OCI-LY7 (cell line): ENCODE measurements at regions not wholly inside any gene's neighbourhood (a gene's known extent, or its start where the extent isn't known, plus 50 kb on each side); places are given as distances from the start of the nearest gene placed in this dataset.

ENCODE experiments used
- BruUV-seq: library from RNA; stranded (reverse); fragments of 400-500 nt; replicated peaks from 2 replicates; lab custom pipeline; 2021; lab: Mats Ljungman, UMichigan
- CTCF ChIA-PET: fragments of 300-600 bp; sonication (Branson Sonifier 250); formaldehyde crosslinking; loops from one replicate; lab custom pipeline; 2022; ENCODE audit warnings: antibody characterized with exemption; ENCODE audit not compliant: unreplicated experiment; lab: Charles Lee
- POLR2A ChIA-PET: fragments of 300-600 bp; sonication (Branson Sonifier 250); formaldehyde crosslinking; loops from one replicate; lab custom pipeline; 2022; ENCODE audit warnings: antibody characterized with exemption; lab: Charles Lee
- DNase-seq: peaks from one replicate; pipeline ENCODE4 v3.0.0-alpha.2; 2015; ENCODE audit warnings: low spot score
- H2AFZ ChIP-seq: fragments of 200-600 bp; sonication (generic), shearing (Covaris generic); 2 replicates; pipeline ENCODE4 v1.6.1; 2014; ENCODE audit warnings: mild to moderate bottlenecking, antibody characterized with exemption, low read length, moderate library complexity
- H3K27ac ChIP-seq: fragments of 200-600 bp; sonication (generic); 2 replicates; pipeline ENCODE4 v1.5.1; 2014; ENCODE audit warnings: mixed run types, low read depth, mild to moderate bottlenecking, moderate library complexity, low read length, inconsistent platforms; ENCODE audit not compliant: poor library complexity, severe bottlenecking
- H3K36me3 ChIP-seq: fragments of 200-600 bp; sonication (generic); 2 replicates; pipeline ENCODE4 v1.6.1; 2014; ENCODE audit warnings: mild to moderate bottlenecking, antibody characterized with exemption, low read length, moderate library complexity, mixed read lengths; ENCODE audit not compliant: insufficient read depth
- H3K4me1 ChIP-seq: fragments of 200-600 bp; sonication (generic); 2 replicates; pipeline ENCODE4 v1.5.1; 2014; ENCODE audit warnings: mild to moderate bottlenecking, low read length; ENCODE audit not compliant: insufficient read depth, poor library complexity, severe bottlenecking
- H3K4me2 ChIP-seq: fragments of 200-600 bp; sonication (generic); 2 replicates; pipeline ENCODE4 v1.6.1; 2014; ENCODE audit warnings: mild to moderate bottlenecking, low read length
- H3K4me3 ChIP-seq: fragments of 200-600 bp; sonication (generic); 2 replicates; pipeline ENCODE4 v1.5.1; 2014; ENCODE audit warnings: mild to moderate bottlenecking, low read depth, low read length; ENCODE audit not compliant: poor library complexity, severe bottlenecking
- H3K79me2 ChIP-seq: fragments of 200-600 bp; sonication (generic); 2 replicates; pipeline ENCODE4 v1.6.1; 2016; ENCODE audit warnings: low read depth, mild to moderate bottlenecking, low read length, moderate library complexity, mixed read lengths; ENCODE audit not compliant: insufficient read depth
- H3K9me2 ChIP-seq: fragments of 200-600 bp; sonication (generic); 2 replicates; pipeline ENCODE4 v1.6.1; 2016; ENCODE audit warnings: mild to moderate bottlenecking, low read length, mixed read lengths; ENCODE audit not compliant: insufficient read depth
- H3K9me3 ChIP-seq: fragments of 200-600 bp; sonication (generic); 2 replicates; pipeline ENCODE4 v1.6.1; 2014; ENCODE audit warnings: mild to moderate bottlenecking, mixed run types, low read length, mixed read lengths
- H4K20me1 ChIP-seq: fragments of 200-600 bp; sonication (generic); 2 replicates; pipeline ENCODE4 v1.6.1; 2014; ENCODE audit warnings: mild to moderate bottlenecking, antibody characterized with exemption, low read length, moderate library complexity, mixed read lengths; ENCODE audit not compliant: insufficient read depth
- EZH2phosphoT487 ChIP-seq: fragments of 200-600 bp; sonication (generic); IDR thresholded peaks from 2 replicates; pipeline ENCODE4 v1.6.1; 2018; ENCODE audit warnings: low read depth, borderline replicate concordance, mild to moderate bottlenecking, mixed run types, antibody characterized with exemption, low read length, moderate library complexity, mixed read lengths
- intact Hi-C: fragments of 100-400 bp; cut with micrococcal nuclease; formaldehyde crosslinking; loops from one replicate; pipeline ENCODE4 v1.10.0; 2022; ENCODE audit not compliant: unreplicated experiment
- TF ChIP-seq, protein P1 (sequence below): fragments of 200-600 bp; sonication (generic); conservative IDR thresholded peaks from 2 replicates; pipeline ENCODE4 v1.5.1; 2014; ENCODE audit warnings: mild to moderate bottlenecking, antibody characterized with exemption, low read length, moderate library complexity, mixed read lengths

DNA sequence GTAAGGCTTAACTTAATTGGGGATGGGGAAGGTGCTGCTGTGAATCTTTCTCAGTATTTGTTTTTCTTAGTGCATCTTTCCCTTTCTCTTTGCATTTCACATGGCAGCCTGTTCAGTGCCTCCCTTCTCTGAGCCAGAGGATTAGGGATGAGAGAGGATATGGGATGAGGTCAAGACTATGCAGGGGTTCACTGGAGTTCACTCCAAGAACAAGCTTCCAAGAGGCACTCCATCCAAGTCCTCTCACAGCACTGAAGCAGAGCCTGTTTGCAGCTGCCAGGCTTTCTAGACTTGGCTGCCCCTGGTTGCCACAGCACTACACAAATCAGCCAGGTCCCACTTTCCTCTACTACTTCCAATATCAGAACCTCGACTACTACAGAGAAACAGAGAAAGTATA, 80.3 kb upstream of the GYPC start:
- DNase-seq, result no peak
- H3K9me2 ChIP-seq, result no peaks in the 10 kb centered on the region
- TF ChIP-seq, protein P1, sequence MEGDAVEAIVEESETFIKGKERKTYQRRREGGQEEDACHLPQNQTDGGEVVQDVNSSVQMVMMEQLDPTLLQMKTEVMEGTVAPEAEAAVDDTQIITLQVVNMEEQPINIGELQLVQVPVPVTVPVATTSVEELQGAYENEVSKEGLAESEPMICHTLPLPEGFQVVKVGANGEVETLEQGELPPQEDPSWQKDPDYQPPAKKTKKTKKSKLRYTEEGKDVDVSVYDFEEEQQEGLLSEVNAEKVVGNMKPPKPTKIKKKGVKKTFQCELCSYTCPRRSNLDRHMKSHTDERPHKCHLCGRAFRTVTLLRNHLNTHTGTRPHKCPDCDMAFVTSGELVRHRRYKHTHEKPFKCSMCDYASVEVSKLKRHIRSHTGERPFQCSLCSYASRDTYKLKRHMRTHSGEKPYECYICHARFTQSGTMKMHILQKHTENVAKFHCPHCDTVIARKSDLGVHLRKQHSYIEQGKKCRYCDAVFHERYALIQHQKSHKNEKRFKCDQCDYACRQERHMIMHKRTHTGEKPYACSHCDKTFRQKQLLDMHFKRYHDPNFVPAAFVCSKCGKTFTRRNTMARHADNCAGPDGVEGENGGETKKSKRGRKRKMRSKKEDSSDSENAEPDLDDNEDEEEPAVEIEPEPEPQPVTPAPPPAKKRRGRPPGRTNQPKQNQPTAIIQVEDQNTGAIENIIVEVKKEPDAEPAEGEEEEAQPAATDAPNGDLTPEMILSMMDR, result no peak
- TF ChIP-seq EZH2phosphoT487, result no peak
- ChIA-PET CTCF (no interaction called here), POLR2A (no interaction called here)
- no TSS peak for BruUV-seq
- no peaks in the 10 kb centered on the region for H3K9me3 ChIP-seq
- no peaks in the 10 kb centered on the region for H3K4me1 ChIP-seq
- no peak overlapping the region for H3K4me2 ChIP-seq
- H3K36me3 ChIP-seq, result no peaks in the 10 kb centered on the region
- H4K20me1 ChIP-seq, result no peaks in the 10 kb centered on the region
- H3K27ac ChIP-seq, result no peak overlapping the region
- H3K4me3 ChIP-seq, result no peak overlapping the region
- H2AFZ ChIP-seq, result no peak overlapping the region
- H3K79me2 ChIP-seq, result no peaks in the 10 kb centered on the region
- intact Hi-C loops, result no loop called here

DNA sequence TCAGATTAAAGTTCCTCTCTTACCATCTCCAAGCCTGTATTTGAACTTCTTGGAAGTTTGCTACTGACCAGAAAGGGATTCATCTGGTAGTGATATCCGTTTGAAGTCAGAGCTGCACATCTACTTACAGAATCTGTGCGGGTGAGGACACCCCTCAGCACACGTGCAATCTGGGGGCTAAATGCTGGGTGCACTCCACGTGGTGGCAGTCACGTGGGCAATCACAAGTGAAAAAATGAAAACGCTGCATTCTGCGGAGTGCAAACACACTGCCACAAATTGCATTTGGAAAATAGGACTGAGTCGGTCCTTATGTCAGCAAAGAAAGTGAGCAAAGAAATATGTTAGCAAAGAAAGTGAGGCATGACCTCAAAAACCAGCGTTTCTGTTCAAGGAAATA, 76.1 kb upstream of the GYPC start:
- CTCF ChIA-PET, result no interaction called here
- Histone ChIP-seq H3K79me2 (no peaks in the 10 kb centered on the region), H3K4me2 (no peak overlapping the region), H3K27ac (no peak overlapping the region), H3K36me3 (no peaks in the 10 kb centered on the region), H2AFZ (no peak overlapping the region), H4K20me1 (no peaks in the 10 kb centered on the region), H3K4me1 (no peaks in the 10 kb centered on the region), H3K4me3 (no peak overlapping the region), H3K9me2 (no peaks in the 10 kb centered on the region), H3K9me3 (no peaks in the 10 kb centered on the region)
- no peak for DNase-seq
- intact Hi-C loops, result no loop called here
- TF ChIP-seq EZH2phosphoT487, result no peak
- TF ChIP-seq, protein P1, result no peak
- POLR2A ChIA-PET, result no interaction called here
- no TSS peak for BruUV-seq

DNA sequence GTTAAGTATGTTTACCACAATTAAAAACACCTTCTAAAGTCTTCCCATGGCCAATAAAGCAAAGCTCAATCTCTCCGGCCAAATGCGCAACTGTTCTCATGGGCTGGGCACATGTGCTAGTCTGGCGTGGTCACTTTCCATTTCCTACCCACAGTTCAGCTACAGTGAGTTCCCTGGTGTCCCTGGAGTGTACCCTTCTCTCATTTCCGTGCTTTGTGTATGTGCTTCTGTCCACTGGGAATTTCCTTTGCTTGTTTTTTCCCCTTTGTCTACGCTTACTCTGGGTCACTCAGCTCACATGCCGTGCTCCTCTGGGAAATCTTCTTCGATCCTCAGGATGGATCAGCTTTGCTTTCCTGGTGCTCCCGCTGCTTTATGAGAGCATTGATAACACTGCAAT, 69.6 kb upstream of the GYPC start:
- TF ChIP-seq, protein P1, result no peak
- TF ChIP-seq EZH2phosphoT487, result no peak
- no peaks in the 10 kb centered on the region for H3K4me1 ChIP-seq
- ChIA-PET CTCF (no interaction called here), POLR2A (no interaction called here)
- no peaks in the 10 kb centered on the region for H3K9me2 ChIP-seq
- no peaks in the 10 kb centered on the region for H3K9me3 ChIP-seq
- no peak overlapping the region for H2AFZ ChIP-seq
- H3K4me2 ChIP-seq, result no peak overlapping the region
- H3K36me3 ChIP-seq, result no peaks in the 10 kb centered on the region
- H3K79me2 ChIP-seq, result no peaks in the 10 kb centered on the region
- intact Hi-C loops, result no loop called here
- no peak overlapping the region for H3K4me3 ChIP-seq
- H3K27ac ChIP-seq, result no peak overlapping the region
- no peak for DNase-seq
- BruUV-seq, result no TSS peak
- H4K20me1 ChIP-seq, result no peaks in the 10 kb centered on the region
